Hypothalamus (tissue), 51 donors: ENCODE measurements at regions not wholly inside any gene's neighbourhood (a gene's known extent, or its start where the extent isn't known, plus 50 kb on each side); places are given as distances from the start of the nearest gene placed in this dataset.
"Not testable (repeated sequence)": the region's sequence is repeated elsewhere in the genome, so short reads cannot be mapped to it uniquely, and the experiment has no call there.

ENCODE experiments used
- DNase-seq, 51 donors: peaks; one replicate each; lab custom pipeline; 2025; lab: John Stamatoyannopoulos, UW

GRCh38 chr2:225270053-225270452 is 129.5 kb upstream of the NYAP2 start:
- DNase-seq: no peak

GRCh38 chr2:225254363-225254762 is 145.1 kb upstream of the NYAP2 start:
- no peak for DNase-seq

- no peak for DNase-seq
These were observed 154.6 kb upstream of the NYAP2 start for GRCh38 chr2:225244933-225245332.

GRCh38 chr2:225236769-225237323 is 162.7 kb upstream of the NYAP2 start:
- DNase-seq: no peak

- no peak for DNase-seq
These were observed 166.3 kb upstream of the NYAP2 start for GRCh38 chr2:225233234-225233633.

GRCh38 chr2:225231900-225232299 is 167.6 kb upstream of the NYAP2 start:
- DNase-seq: no peak

GRCh38 chr2:225229346-225229745 is 170.2 kb upstream of the NYAP2 start:
- not testable (repeated sequence) for DNase-seq

GRCh38 chr2:225226441-225226840 is 173.1 kb upstream of the NYAP2 start:
- no peak for DNase-seq

- DNase-seq: no peak
These were observed 176.2 kb upstream of the NYAP2 start for GRCh38 chr2:225223301-225223700.

GRCh38 chr2:225207471-225207870 is 165.2 kb upstream of the DOCK10 start:
- DNase-seq: no peak

- DNase-seq: no peak
These were observed 164.8 kb upstream of the DOCK10 start for GRCh38 chr2:225207043-225207442.

- DNase-seq: no peak
These were observed 154.3 kb upstream of the DOCK10 start for GRCh38 chr2:225196579-225196978.

- no peak for DNase-seq
These were observed 150.6 kb upstream of the DOCK10 start for GRCh38 chr2:225192869-225193268.

- DNase-seq: no peak
These were observed 148.7 kb upstream of the DOCK10 start for GRCh38 chr2:225190987-225191386.

GRCh38 chr2:225184948-225185347 is 142.7 kb upstream of the DOCK10 start:
- DNase-seq: no peak

GRCh38 chr2:225182126-225182525 is 139.9 kb upstream of the DOCK10 start:
- no peak for DNase-seq

GRCh38 chr2:225177098-225177497 is 134.8 kb upstream of the DOCK10 start:
- DNase-seq: peak in 4 of 51 donors; percentile 3 to 17 (median 13)

- no peak for DNase-seq
These were observed 131.6 kb upstream of the DOCK10 start for GRCh38 chr2:225173909-225174308.

- peak in 1 of 51 donors; percentile 0 for DNase-seq
These were observed 129.1 kb upstream of the DOCK10 start for GRCh38 chr2:225171350-225171749.

GRCh38 chr2:225170162-225170561 is 127.9 kb upstream of the DOCK10 start:
- DNase-seq: no peak

GRCh38 chr2:225169396-225169795 is 127.1 kb upstream of the DOCK10 start:
- DNase-seq: no peak

- DNase-seq: no peak
These were observed 122.8 kb upstream of the DOCK10 start for GRCh38 chr2:225165052-225165451.

GRCh38 chr2:225164401-225165050 is 122.3 kb upstream of the DOCK10 start:
- DNase-seq: peak in 1 of 51 donors; percentile 0
